BJ (cell line): ENCODE measurements at regions not wholly inside any gene's neighbourhood (a gene's known extent, or its start where the extent isn't known, plus 50 kb on each side); places are given as distances from the start of the nearest gene placed in this dataset.

ENCODE experiments used
- CTCF ChIA-PET: fragments of 350-600 bp; formaldehyde crosslinking; extraction: SDS; loops from one replicate; lab custom pipeline; 2021; ENCODE audit warnings: antibody characterized with exemption, inconsistent platforms; lab: Yijun Ruan, JAX
- POLR2A ChIA-PET: fragments of 300-600 bp; sonication (Branson Sonifier 250); formaldehyde crosslinking; extraction: SDS; loops from one replicate; lab custom pipeline; 2021; ENCODE audit warnings: antibody characterized with exemption; lab: Charles Lee
- DNase-seq: peaks from one replicate; pipeline ENCODE4 v3.0.0-alpha.2; 2011; ENCODE audit warnings: low read depth
- H3K27me3 ChIP-seq: 2 replicates; pipeline ENCODE4 v1.6.0; 2011; ENCODE audit warnings: low read length; ENCODE audit not compliant: control insufficient read depth, insufficient read depth
- H3K36me3 ChIP-seq: 2 replicates; pipeline ENCODE4 v1.5.1; 2011; ENCODE audit warnings: low read length; ENCODE audit not compliant: control insufficient read depth, insufficient read depth
- H3K4me3 ChIP-seq: 2 replicates; pipeline ENCODE4 v1.5.1; 2011; ENCODE audit warnings: low read depth, mild to moderate bottlenecking, control low read depth, low read length
- TF ChIP-seq, protein P1 (sequence below): IDR thresholded peaks from 2 replicates; pipeline ENCODE4 v1.5.1; 2011; ENCODE audit warnings: low read depth, mild to moderate bottlenecking, control low read depth, inconsistent platforms, low read length, moderate library complexity; ENCODE audit not compliant: insufficient read depth

DNA sequence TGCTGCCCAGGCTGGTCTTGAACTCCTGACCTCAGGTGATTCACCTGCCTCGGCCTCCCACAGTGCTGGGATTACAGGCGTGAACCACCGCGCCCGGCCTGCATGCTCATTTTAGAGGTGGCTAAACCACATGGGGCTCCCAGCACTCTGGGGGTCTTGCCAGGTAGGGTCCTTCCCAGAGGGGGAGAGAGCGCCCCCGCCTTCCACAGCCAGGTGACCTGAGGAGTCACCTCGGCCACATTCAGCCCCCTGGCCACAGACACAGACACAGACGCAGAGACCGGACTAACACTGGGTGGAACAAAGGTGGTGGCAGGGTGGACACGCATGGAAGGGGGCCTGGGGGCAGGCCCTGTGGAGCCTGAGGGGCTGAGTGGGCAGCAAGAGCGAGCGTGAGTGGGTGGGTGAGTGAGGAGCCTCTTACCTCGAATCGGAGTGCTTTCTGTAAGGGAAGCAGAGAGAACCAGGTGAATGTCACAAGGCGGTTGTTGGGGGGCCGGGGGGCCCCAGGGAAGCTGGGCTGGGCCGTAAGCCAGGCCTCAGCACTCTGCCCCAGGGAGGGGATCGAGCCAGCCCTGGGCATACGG lies 80.1 kb downstream of the PTPRS start:
- CTCF ChIA-PET = interaction anchor here (0.6 kb wide), 1 partner anchor 58 kb away, joined by 3 read pairs; no protein-coding TSS in a partner anchor
- no peak for DNase-seq
- Histone ChIP-seq H3K36me3 (peaks cover 47% of the 10 kb centered on the region), H3K4me3 (no peak overlapping the region), H3K27me3 (no peaks in the 10 kb centered on the region)
- TF ChIP-seq, protein P1, sequence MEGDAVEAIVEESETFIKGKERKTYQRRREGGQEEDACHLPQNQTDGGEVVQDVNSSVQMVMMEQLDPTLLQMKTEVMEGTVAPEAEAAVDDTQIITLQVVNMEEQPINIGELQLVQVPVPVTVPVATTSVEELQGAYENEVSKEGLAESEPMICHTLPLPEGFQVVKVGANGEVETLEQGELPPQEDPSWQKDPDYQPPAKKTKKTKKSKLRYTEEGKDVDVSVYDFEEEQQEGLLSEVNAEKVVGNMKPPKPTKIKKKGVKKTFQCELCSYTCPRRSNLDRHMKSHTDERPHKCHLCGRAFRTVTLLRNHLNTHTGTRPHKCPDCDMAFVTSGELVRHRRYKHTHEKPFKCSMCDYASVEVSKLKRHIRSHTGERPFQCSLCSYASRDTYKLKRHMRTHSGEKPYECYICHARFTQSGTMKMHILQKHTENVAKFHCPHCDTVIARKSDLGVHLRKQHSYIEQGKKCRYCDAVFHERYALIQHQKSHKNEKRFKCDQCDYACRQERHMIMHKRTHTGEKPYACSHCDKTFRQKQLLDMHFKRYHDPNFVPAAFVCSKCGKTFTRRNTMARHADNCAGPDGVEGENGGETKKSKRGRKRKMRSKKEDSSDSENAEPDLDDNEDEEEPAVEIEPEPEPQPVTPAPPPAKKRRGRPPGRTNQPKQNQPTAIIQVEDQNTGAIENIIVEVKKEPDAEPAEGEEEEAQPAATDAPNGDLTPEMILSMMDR = no peak
- POLR2A ChIA-PET = no interaction called here

DNA sequence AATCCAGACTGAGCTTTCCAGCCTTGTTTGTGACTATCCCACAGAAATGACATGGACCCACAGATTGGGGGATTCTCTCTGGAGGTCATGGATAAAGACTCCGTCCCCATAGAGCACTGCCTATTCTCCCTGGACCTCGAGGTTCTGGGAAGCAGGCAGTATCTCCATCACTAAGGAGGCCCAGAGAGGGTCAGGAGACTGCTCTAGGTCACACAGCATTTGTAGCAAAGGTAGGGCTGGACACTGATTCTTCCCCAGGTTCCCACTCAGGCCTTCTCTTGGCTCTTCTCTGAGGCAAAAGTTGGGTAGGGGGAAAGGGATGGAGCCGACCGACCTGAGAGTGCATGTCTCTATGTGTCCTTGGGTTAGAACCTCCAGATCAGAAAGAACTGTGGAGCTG lies 80.9 kb downstream of the PTPRS start:
- Histone ChIP-seq H3K36me3 (peaks cover 47% of the 10 kb centered on the region), H3K4me3 (no peak overlapping the region), H3K27me3 (no peaks in the 10 kb centered on the region)
- TF ChIP-seq, protein P1 = no peak
- ChIA-PET CTCF (interaction anchor here (0.6 kb wide), 1 partner anchor 59 kb away, joined by 3 read pairs; no protein-coding TSS in a partner anchor), POLR2A (no interaction called here)
- no peak for DNase-seq

DNA sequence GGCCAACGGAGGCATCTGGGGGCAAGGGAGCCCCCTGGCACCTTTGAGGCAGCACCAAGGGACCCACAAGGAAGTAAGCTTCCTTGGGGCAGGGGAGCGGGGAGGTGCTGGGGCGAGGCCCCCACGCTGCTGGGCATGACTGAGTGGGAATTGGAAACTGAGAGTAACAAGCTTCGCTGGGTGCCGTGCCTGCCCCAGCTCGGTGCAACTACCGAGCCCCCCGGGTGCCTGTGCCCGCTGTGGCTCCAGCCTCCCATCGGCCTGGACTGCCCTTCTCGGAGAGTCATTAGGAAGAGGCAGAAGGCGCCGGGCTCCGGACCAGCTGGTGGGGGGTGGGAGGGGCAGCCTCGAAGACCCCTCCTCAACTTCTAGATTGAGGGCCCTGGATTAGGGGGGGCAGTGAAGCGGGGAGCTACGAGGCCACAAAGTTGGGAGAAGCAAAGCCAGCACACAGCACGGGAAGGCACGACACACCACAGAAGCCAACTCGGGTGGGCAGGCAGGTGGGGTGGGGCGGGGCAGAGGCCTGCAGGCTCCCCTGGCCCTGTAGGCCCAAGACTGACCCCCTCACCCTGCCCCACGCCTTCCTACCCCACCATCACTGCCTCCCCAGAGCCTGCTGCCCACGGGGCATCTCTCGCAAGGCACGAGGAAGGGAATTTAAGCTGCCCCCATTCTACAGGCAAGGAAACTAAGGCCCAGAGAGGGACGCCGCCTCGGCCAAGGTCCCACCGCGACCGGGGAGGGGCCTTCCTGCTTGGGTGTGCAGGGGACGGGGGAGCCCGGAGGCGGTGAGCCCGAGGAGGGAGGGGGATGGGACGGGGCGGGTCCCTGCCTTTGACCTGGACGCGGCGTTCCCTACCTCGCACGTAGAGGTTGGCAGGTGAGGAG lies 83.2 kb downstream of the PTPRS start:
- peaks cover 32% of the 10 kb centered on the region for H3K36me3 ChIP-seq
- CTCF ChIA-PET = interaction anchor here (1.3 kb wide), 1 partner anchor 32 kb away, joined by 3 read pairs; no protein-coding TSS in a partner anchor
- no peaks in the 10 kb centered on the region for H3K27me3 ChIP-seq

DNA sequence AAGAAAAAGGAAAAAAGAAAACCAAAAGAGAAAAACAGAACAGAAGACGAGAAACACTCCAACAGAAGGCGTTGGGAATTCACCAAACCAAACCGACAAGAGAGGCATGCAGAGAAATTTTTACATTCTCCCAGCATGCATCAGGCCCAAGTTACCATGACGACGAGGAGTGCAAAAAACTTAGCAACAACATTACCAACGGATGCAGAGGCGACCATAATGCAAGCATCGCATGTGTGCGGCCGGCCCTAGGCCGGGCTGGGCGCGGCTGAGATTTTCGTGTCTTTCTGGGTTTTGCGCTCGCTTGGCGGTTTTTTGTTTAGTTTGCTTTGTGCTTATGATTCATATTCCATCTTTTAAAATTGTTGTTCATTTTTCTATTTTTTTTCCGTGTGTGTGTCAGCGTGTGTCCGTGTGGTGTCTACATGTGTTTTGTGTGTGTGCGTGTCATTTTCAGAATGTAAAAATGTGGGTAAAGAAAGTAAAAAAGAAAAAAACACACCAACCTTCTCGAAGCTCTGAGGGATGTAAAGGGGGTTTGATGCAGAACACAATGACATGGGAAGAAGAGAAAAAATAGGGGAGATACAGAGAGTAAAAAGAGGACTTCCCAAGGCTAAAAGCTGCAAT lies 84.9 kb downstream of the PTPRS start:
- Histone ChIP-seq H3K36me3 (peaks cover 29% of the 10 kb centered on the region), H3K4me3 (no peak overlapping the region), H3K27me3 (no peaks in the 10 kb centered on the region)
- CTCF ChIA-PET = no interaction called here
- POLR2A ChIA-PET = no interaction called here
- no peak for DNase-seq
- TF ChIP-seq, protein P1 = no peak

More for the DNA sequence above, 83.2 kb downstream of the PTPRS start:
- TF ChIP-seq, protein P1 = no peak
- POLR2A ChIA-PET = no interaction called here
- no peak for DNase-seq
- H3K4me3 ChIP-seq = no peak overlapping the region

DNA sequence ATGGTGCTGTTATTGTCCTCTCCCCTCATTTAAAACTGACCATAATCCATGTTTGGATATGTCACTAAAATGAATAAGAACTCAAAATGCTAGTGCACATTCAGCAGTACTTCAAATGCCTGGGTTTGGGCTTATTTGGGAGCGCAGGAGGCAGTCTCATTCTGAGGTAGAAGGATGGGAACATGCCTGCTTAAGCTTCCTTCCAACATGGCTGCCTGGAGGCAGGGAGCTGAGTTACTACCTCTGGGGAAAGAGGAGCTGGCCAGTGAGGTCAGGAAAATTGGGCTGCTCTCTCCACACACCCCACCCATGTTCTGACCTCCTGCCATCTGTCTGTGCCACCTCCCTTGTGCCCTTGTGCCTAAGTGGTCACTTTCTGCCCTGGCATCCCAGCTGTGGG lies 85.7 kb downstream of the PTPRS start:
- Histone ChIP-seq H3K4me3 (no peak overlapping the region), H3K27me3 (no peaks in the 10 kb centered on the region), H3K36me3 (peaks cover 31% of the 10 kb centered on the region)
- DNase-seq = no peak
- TF ChIP-seq, protein P1 = no peak
- ChIA-PET POLR2A (no interaction called here), CTCF (no interaction called here)
